GM12878 (cell line): ENCODE measurements at regions not wholly inside any gene's neighbourhood (a gene's known extent, or its start where the extent isn't known, plus 50 kb on each side); places are given as distances from the start of the nearest gene placed in this dataset.

Experiments
- BACH1 ChIP-seq: fragments of 450-650 bp; IDR thresholded peaks from 2 replicates; pipeline ENCODE4 v1.6.1; 2017; ENCODE audit warnings: mild to moderate bottlenecking, borderline replicate concordance
- BHLHE40 ChIP-seq, 2 experiments: fragments of 450-650 bp in 1 of 2; IDR thresholded peaks; 2 replicates each; pipeline ENCODE4 v1.6.1; 2011 to 2017; ENCODE audit warnings: low read depth in 2 of 2, borderline replicate concordance in 1 of 2, improper control_type of control experiment in 1 of 2, low read length in 1 of 2, mild to moderate bottlenecking in 1 of 2
- CEBPB ChIP-seq, 2 experiments: fragments of 150-350 bp in 1 of 2; IDR thresholded peaks; 2 replicates each; pipeline ENCODE4 v1.6.1; 2012 to 2014; ENCODE audit warnings: low read depth in 2 of 2, low read length in 2 of 2, borderline replicate concordance in 1 of 2, inconsistent platforms in 1 of 2
- CHD1 ChIP-seq: IDR thresholded peaks from 2 replicates; pipeline ENCODE4 v1.6.1; 2012; ENCODE audit warnings: low read depth, low read length, improper control_type of control experiment
- CTCF ChIP-seq, 3 experiments: IDR thresholded peaks in 2 of 3; conservative IDR thresholded peaks in 1 of 3; 2 replicates each; pipeline ENCODE4 v1.5.1; 2011; ENCODE audit warnings: low read depth in 3 of 3, low read length in 3 of 3, mild to moderate bottlenecking in 3 of 3, control low read depth in 2 of 3, moderate library complexity in 2 of 3, inconsistent platforms in 1 of 3, mixed read lengths in 1 of 3; ENCODE audit not compliant: control insufficient read depth in 2 of 3, insufficient read depth in 1 of 3; ENCODE audit errors: extremely low read depth in 1 of 3
- E2F4 ChIP-seq: IDR thresholded peaks from 2 replicates; pipeline ENCODE4 v1.6.1; 2012; ENCODE audit warnings: low read depth, low read length, improper control_type of control experiment
- E4F1 ChIP-seq: fragments of 450-650 bp; IDR thresholded peaks from 2 replicates; pipeline ENCODE4 v1.6.1; 2018; ENCODE audit warnings: borderline replicate concordance, mild to moderate bottlenecking; ENCODE audit not compliant: partially characterized antibody
- FOXK2 ChIP-seq: fragments of 450-650 bp; IDR thresholded peaks from 2 replicates; pipeline ENCODE4 v1.6.1; 2017; ENCODE audit warnings: mild to moderate bottlenecking, moderate library complexity
- FOXM1 ChIP-seq: IDR thresholded peaks from 2 replicates; pipeline ENCODE4 v1.6.1; 2012; ENCODE audit warnings: low read depth, mild to moderate bottlenecking, inconsistent platforms, low read length, moderate library complexity
- IRF3 ChIP-seq: fragments of 450-650 bp; IDR thresholded peaks from 2 replicates; pipeline ENCODE4 v1.6.1; 2014; ENCODE audit warnings: mild to moderate bottlenecking
- LARP7 ChIP-seq: fragments of 450-650 bp; IDR thresholded peaks from 2 replicates; pipeline ENCODE4 v1.6.1; 2017; ENCODE audit warnings: mild to moderate bottlenecking
- MAX ChIP-seq: IDR thresholded peaks from 2 replicates; pipeline ENCODE4 v1.6.1; 2012; ENCODE audit warnings: low read depth, low read length, improper control_type of control experiment
- NFYB ChIP-seq: IDR thresholded peaks from 2 replicates; pipeline ENCODE4 v1.6.1; 2011; ENCODE audit warnings: low read depth, mild to moderate bottlenecking, low read length, improper control_type of control experiment, moderate library complexity; ENCODE audit not compliant: insufficient read depth
- POLR2A ChIP-seq: IDR thresholded peaks from 2 replicates; pipeline ENCODE4 v1.6.1; 2011; ENCODE audit warnings: low read depth, mild to moderate bottlenecking, low read length
- POLR2AphosphoS5 ChIP-seq: IDR thresholded peaks from 2 replicates; pipeline ENCODE4 v1.6.1; 2011; ENCODE audit warnings: mild to moderate bottlenecking, low read length, inconsistent platforms
- SMAD5 ChIP-seq: IDR thresholded peaks from 2 replicates; pipeline ENCODE4 v1.6.1; 2016; ENCODE audit warnings: antibody characterized with exemption, low read depth
- SMARCA5 ChIP-seq: fragments of 450-650 bp; IDR thresholded peaks from 2 replicates; pipeline ENCODE4 v1.6.1; 2017; ENCODE audit warnings: mild to moderate bottlenecking
- SMC3 ChIP-seq: IDR thresholded peaks from 2 replicates; pipeline ENCODE4 v1.6.1; 2011; ENCODE audit warnings: low read length, improper control_type of control experiment, borderline replicate concordance
- SREBF1 ChIP-seq: IDR thresholded peaks from 2 replicates; pipeline ENCODE4 v1.6.1; 2012; ENCODE audit warnings: mild to moderate bottlenecking, low read length
- SRF ChIP-seq, 2 experiments: IDR thresholded peaks; 2 replicates each; pipeline ENCODE4 v1.6.1; 2011; ENCODE audit warnings: low read depth in 2 of 2, low read length in 2 of 2, mild to moderate bottlenecking in 1 of 2, moderate library complexity in 1 of 2
- SUZ12 ChIP-seq: fragments of 200-600 bp; sonication (generic); IDR thresholded peaks from one replicate; pipeline ENCODE4 v1.6.1; 2018; ENCODE audit warnings: antibody characterized with exemption, mild to moderate bottlenecking; ENCODE audit not compliant: unreplicated experiment
- TAF1 ChIP-seq: IDR thresholded peaks from 2 replicates; pipeline ENCODE4 v1.6.1; 2011; ENCODE audit warnings: mild to moderate bottlenecking, low read depth, low read length, borderline replicate concordance
- ZBED1 ChIP-seq: IDR thresholded peaks from 2 replicates; pipeline ENCODE4 v1.6.1; 2016; ENCODE audit warnings: borderline replicate concordance
- ZNF207 ChIP-seq: fragments of 450-650 bp; IDR thresholded peaks from 2 replicates; pipeline ENCODE4 v1.6.1; 2014; ENCODE audit warnings: antibody characterized with exemption, mild to moderate bottlenecking, borderline replicate concordance

GRCh38 chr6:20319520-20320357 is 81.9 kb upstream of the E2F3 start (continued):
- TF ChIP-seq SMARCA5 (peak; percentile 64; the same call in 1 of the 2 replicates), CTCF (IDR thresholded peaks at IDR 0.05 in 2 of 3, conservative IDR thresholded peaks at IDR 0.05 in 1 of 3; ENCODE audit: control insufficient read depth in 2 of 3, extremely low read depth in 1 of 3, insufficient read depth in 1 of 3, low read depth in 3 of 3, low read length in 3 of 3) (no peak), MAX (peak; percentile 58; the same call in 1 of the 2 replicates), FOXK2 (peak; percentile 75), LARP7 (peak; percentile 63; the same call in 1 of the 2 replicates), TAF1 (peak; percentile 22; the same call in 1 of the 2 replicates), CHD1 (no peak), POLR2A (peak; percentile 78), E4F1 (no peak), SRF (IDR thresholded peaks at IDR 0.05; ENCODE audit: low read depth in 2 of 2, low read length in 2 of 2) (0 out of 4 replicates have a peak, but pooled peaks of 1 of the 2 experiments have one; percentile 3), ZBED1 (peak; percentile 81; the same call in 1 of the 2 replicates), SUZ12 (no peak), IRF3 (no peak), NFYB (peak; percentile 89), SREBF1 (no peak), BHLHE40 (IDR thresholded peaks at IDR 0.05; ENCODE audit: borderline replicate concordance in 1 of 2, low read depth in 2 of 2, low read length in 1 of 2) (peak; percentile 92 to 95), CEBPB (IDR thresholded peaks at IDR 0.05; ENCODE audit: borderline replicate concordance in 1 of 2, low read depth in 2 of 2, low read length in 2 of 2) (no peak), POLR2AphosphoS5 (peak; percentile 91; the same call in 1 of the 2 replicates), ZNF207 (peak; percentile 63; the same call in 1 of the 2 replicates), FOXM1 (peak; percentile 79; the same call in 1 of the 2 replicates), SMAD5 (peak; percentile 78), E2F4 (no peak), BACH1 (peak; percentile 84), SMC3 (no peak; the same call in 1 of the 2 replicates)
